Mucosa of rectum (tissue), 2 donors: ENCODE measurements at regions not wholly inside any gene's neighbourhood (a gene's known extent, or its start where the extent isn't known, plus 50 kb on each side); places are given as distances from the start of the nearest gene placed in this dataset.

ENCODE experiments used
- H3K27ac ChIP-seq, 2 donors: one replicate each; pipeline ENCODE4 v1.7.0; 2013; ENCODE audit warnings: inconsistent platforms in 2 of 2, low read depth in 2 of 2, low read length in 2 of 2
- H3K27me3 ChIP-seq, 2 donors: one replicate each; pipeline ENCODE4 v1.7.0; 2013; ENCODE audit warnings: low read length in 2 of 2; ENCODE audit not compliant: control insufficient read depth in 2 of 2, insufficient read depth in 2 of 2
- H3K36me3 ChIP-seq, 2 donors: one replicate each; pipeline ENCODE4 v1.7.0; 2013; ENCODE audit warnings: low read length in 2 of 2; ENCODE audit not compliant: control insufficient read depth in 2 of 2, insufficient read depth in 2 of 2
- H3K4me1 ChIP-seq, 2 donors: one replicate each; pipeline ENCODE4 v1.7.0; 2013; ENCODE audit warnings: low read length in 2 of 2, mild to moderate bottlenecking in 1 of 2; ENCODE audit not compliant: control insufficient read depth in 2 of 2, insufficient read depth in 2 of 2
- H3K4me3 ChIP-seq, 2 donors: one replicate each; pipeline ENCODE4 v1.7.0; 2013; ENCODE audit warnings: low read length in 2 of 2
- H3K9ac ChIP-seq, 2 donors: one replicate each; pipeline ENCODE4 v1.7.0; 2013; ENCODE audit warnings: low read length in 2 of 2, low read depth in 1 of 2, mild to moderate bottlenecking in 1 of 2
- H3K9me3 ChIP-seq, 2 donors: one replicate each; pipeline ENCODE4 v1.7.0; 2013; ENCODE audit warnings: low read length in 2 of 2; ENCODE audit not compliant: control insufficient read depth in 2 of 2
- donor health status: healthy.
- donor health status: Normal muscosa, but diverticular disease.

- Histone ChIP-seq H3K27ac (no peak overlapping the region), H3K27me3 (peaks cover 0 to 7% of the 10 kb centered on the region in 2 donors), H3K4me3 (no peak overlapping the region), H3K36me3 (no peaks in the 10 kb centered on the region), H3K9me3 (no peaks in the 10 kb centered on the region), H3K9ac (no peak overlapping the region), H3K4me1 (no peaks in the 10 kb centered on the region)
These were observed 312.8 kb upstream of the SULF2 start for GRCh38 chr20:48098099-48098498.

GRCh38 chr20:48096957-48097890 lies 311.9 kb upstream of the SULF2 start:
- H3K4me1 ChIP-seq = no peaks in the 10 kb centered on the region
- H3K27me3 ChIP-seq = peaks cover 0 to 2% of the 10 kb centered on the region in 2 donors
- no peak overlapping the region for H3K9ac ChIP-seq
- H3K36me3 ChIP-seq = no peaks in the 10 kb centered on the region
- H3K9me3 ChIP-seq = no peaks in the 10 kb centered on the region
- no peak overlapping the region for H3K27ac ChIP-seq
- H3K4me3 ChIP-seq = no peak overlapping the region

- H3K9me3 ChIP-seq = no peaks in the 10 kb centered on the region
- no peak overlapping the region for H3K9ac ChIP-seq
- H3K27me3 ChIP-seq = peaks cover 0 to 2% of the 10 kb centered on the region in 2 donors
These were observed 311.1 kb upstream of the SULF2 start for GRCh38 chr20:48096212-48096875.

GRCh38 chr20:48094944-48095343 lies 309.7 kb upstream of the SULF2 start:
- no peak overlapping the region for H3K9ac ChIP-seq
- no peak overlapping the region for H3K4me3 ChIP-seq
- H3K4me1 ChIP-seq = no peaks in the 10 kb centered on the region
- no peak overlapping the region for H3K27ac ChIP-seq
- no peaks in the 10 kb centered on the region for H3K36me3 ChIP-seq
- H3K27me3 ChIP-seq = peaks cover 0 to 2% of the 10 kb centered on the region in 2 donors
- H3K9me3 ChIP-seq = no peaks in the 10 kb centered on the region

More at GRCh38 chr20:48096212-48096875, 311.1 kb upstream of the SULF2 start:
- Histone ChIP-seq H3K4me3 (no peak overlapping the region), H3K4me1 (no peaks in the 10 kb centered on the region), H3K36me3 (no peaks in the 10 kb centered on the region), H3K27ac (no peak overlapping the region)

- H3K4me3 ChIP-seq = no peak overlapping the region
- no peak overlapping the region for H3K9ac ChIP-seq
- no peaks in the 10 kb centered on the region for H3K36me3 ChIP-seq
- no peak overlapping the region for H3K27ac ChIP-seq
- no peaks in the 10 kb centered on the region for H3K9me3 ChIP-seq
- peaks cover 0 to 2% of the 10 kb centered on the region in 2 donors for H3K27me3 ChIP-seq
- no peaks in the 10 kb centered on the region for H3K4me1 ChIP-seq
These were observed 309.0 kb upstream of the SULF2 start for GRCh38 chr20:48094196-48094749.

- Histone ChIP-seq H3K27ac (no peak overlapping the region), H3K4me3 (no peak overlapping the region), H3K4me1 (no peaks in the 10 kb centered on the region), H3K9me3 (no peaks in the 10 kb centered on the region), H3K27me3 (peaks cover 1 to 2% of the 10 kb centered on the region in 2 donors), H3K36me3 (no peaks in the 10 kb centered on the region), H3K9ac (no peak overlapping the region)
These were observed 307.5 kb upstream of the SULF2 start for GRCh38 chr20:48092596-48093280.

GRCh38 chr20:48090784-48091183 lies 305.5 kb upstream of the SULF2 start:
- no peak overlapping the region for H3K27ac ChIP-seq
- H3K27me3 ChIP-seq = peaks cover 2 to 3% of the 10 kb centered on the region in 2 donors
- H3K9ac ChIP-seq = no peak overlapping the region
- H3K4me3 ChIP-seq = no peak overlapping the region
- no peaks in the 10 kb centered on the region for H3K36me3 ChIP-seq
- no peaks in the 10 kb centered on the region for H3K9me3 ChIP-seq
- no peaks in the 10 kb centered on the region for H3K4me1 ChIP-seq

GRCh38 chr20:48090314-48090713 lies 305.0 kb upstream of the SULF2 start:
- Histone ChIP-seq H3K27ac (no peak overlapping the region), H3K9ac (no peak overlapping the region), H3K4me1 (no peaks in the 10 kb centered on the region), H3K4me3 (no peak overlapping the region), H3K36me3 (no peaks in the 10 kb centered on the region), H3K9me3 (no peaks in the 10 kb centered on the region), H3K27me3 (peaks cover 2 to 3% of the 10 kb centered on the region in 2 donors)

GRCh38 chr20:48080583-48080982 lies 295.3 kb upstream of the SULF2 start:
- Histone ChIP-seq H3K4me3 (no peak overlapping the region), H3K27ac (no peak overlapping the region), H3K4me1 (no peaks in the 10 kb centered on the region), H3K27me3 (no peaks in the 10 kb centered on the region), H3K36me3 (no peaks in the 10 kb centered on the region), H3K9me3 (no peaks in the 10 kb centered on the region), H3K9ac (no peak overlapping the region)
